ENCODE measurements at regions not wholly inside any gene's neighbourhood (a gene's known extent, or its start where the extent isn't known, plus 50 kb on each side); places are given as distances from the start of the nearest gene placed in this dataset.

DNA sequence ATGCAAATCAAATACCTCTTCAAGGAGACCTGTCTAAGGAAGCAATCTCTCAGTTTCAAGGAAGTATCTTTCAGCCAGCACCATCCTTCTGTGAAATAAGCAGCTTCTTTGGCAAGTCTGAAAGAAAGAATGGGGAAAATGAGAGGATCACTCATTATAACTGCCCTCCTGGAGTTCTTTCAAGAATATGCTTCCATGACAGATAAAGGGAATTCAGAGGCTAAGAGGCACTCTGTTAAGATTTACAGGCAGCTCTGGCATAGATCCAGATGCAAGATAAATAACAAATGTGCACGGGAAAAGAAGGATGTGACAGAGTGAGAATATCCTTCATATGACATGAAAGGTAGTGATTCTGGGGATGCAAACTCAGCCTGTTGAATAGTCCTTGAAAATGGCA lies 348.2 kb upstream of the CCNG1 start:
- ATAC-seq (ENCODE audit: low FRiP score), result no peak
- TF ChIP-seq, protein P1, sequence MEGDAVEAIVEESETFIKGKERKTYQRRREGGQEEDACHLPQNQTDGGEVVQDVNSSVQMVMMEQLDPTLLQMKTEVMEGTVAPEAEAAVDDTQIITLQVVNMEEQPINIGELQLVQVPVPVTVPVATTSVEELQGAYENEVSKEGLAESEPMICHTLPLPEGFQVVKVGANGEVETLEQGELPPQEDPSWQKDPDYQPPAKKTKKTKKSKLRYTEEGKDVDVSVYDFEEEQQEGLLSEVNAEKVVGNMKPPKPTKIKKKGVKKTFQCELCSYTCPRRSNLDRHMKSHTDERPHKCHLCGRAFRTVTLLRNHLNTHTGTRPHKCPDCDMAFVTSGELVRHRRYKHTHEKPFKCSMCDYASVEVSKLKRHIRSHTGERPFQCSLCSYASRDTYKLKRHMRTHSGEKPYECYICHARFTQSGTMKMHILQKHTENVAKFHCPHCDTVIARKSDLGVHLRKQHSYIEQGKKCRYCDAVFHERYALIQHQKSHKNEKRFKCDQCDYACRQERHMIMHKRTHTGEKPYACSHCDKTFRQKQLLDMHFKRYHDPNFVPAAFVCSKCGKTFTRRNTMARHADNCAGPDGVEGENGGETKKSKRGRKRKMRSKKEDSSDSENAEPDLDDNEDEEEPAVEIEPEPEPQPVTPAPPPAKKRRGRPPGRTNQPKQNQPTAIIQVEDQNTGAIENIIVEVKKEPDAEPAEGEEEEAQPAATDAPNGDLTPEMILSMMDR (IDR thresholded peaks at IDR 0.05), result no peak
- DNase-seq (ENCODE audit: low spot score), result no peak

DNA sequence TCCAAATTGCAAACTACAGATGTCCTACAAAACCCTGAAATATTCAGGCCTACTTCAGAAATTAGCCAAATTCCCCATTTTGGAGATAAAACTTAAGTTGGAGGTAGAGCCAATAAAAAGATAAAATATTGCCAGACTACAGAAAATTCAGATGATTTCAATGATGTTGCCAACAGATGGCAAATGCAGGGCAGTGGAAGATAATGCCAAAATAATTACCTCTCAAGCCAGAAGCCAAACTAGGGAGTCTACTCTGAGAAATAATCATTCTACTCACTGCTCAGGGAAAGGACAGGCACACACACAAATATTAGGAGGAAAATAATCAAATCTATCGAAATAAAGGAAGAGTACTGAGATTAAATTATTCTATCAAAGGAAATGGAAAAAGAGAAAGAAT lies 347.5 kb upstream of the CCNG1 start:
- TF ChIP-seq, protein P1 (IDR thresholded peaks at IDR 0.05), result no peak
- ATAC-seq (ENCODE audit: low FRiP score) (no peak), DNase-seq (ENCODE audit: low spot score) (no peak)

DNA sequence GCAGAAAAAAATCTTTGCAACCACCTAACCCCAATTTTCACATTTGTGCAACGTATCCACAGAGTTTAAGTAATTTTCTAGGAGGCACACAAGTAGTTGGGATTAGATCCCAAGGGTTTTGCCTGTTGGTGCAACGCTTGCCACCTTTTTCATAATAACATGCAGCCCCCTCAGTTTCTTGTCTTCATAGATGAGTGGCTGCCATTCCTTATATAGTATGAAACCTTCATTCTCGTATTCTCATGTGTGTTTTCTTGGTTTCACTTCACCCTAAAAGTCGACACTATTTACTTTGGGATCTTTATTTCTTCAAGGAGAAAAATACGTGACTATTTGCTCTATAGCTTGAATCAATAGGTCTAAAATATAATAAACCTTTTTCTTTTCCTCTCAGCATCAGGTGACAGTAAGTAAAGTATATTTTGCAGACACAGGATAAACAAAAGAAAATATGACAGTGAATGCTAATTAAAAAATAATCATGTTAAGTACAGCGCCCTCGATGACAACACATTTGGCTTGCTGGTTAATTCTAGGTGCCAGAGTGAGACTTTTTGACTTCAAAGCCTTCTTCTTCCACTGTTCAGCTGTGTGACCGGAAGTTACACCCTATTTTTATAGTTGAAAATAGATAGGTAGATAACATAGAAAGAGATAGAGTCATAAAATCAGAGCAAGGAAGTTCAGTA lies 342.8 kb upstream of the CCNG1 start:
- no peak for ATAC-seq (ENCODE audit: low FRiP score)
- TF ChIP-seq, protein P1 (IDR thresholded peaks at IDR 0.05), result no peak
- no peak for DNase-seq (ENCODE audit: low spot score)

DNA sequence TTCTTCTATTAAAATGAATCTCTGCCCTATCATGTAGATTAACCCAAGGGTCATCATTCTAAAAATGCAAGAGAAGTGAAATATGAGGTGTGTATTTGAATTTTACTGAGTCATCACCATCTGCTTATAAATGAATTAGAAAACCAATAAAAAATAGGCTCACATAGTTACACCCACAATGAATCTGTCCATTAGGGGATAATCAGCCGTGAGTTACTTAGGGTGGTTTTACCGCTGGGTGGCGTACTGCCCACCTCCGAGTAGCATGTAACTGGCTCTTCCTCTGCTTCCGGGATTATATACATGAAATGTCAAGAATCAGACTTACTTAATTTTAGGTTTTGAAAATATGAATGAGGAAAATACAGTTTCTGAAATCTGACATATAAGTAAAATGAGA lies 332.9 kb upstream of the CCNG1 start:
- ATAC-seq (ENCODE audit: low FRiP score) (no peak), DNase-seq (ENCODE audit: low spot score) (no peak)
- TF ChIP-seq, protein P1 (IDR thresholded peaks at IDR 0.05), result no peak

DNA sequence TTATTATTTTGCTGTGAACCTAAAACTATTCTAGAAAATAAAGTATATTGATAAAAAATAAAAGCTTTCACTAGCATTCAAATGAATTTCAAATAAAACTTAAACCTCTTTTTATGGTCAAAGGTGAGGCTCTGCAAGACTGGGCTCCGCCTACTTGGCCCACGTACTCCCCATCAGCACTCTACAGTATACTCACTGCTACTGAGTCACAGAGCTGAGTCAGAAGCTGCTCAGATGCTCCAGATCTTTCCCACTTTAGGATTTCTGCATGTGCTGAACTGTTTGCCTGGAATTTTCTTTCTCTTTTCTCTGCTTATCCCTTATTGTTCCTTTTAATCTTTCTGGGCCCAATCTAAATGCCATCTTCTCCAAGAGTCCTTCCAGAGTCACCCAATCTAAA lies 331.9 kb upstream of the CCNG1 start:
- DNase-seq (ENCODE audit: low spot score) (no peak), ATAC-seq (ENCODE audit: low FRiP score) (no peak)
- TF ChIP-seq, protein P1 (IDR thresholded peaks at IDR 0.05), result no peak

DNA sequence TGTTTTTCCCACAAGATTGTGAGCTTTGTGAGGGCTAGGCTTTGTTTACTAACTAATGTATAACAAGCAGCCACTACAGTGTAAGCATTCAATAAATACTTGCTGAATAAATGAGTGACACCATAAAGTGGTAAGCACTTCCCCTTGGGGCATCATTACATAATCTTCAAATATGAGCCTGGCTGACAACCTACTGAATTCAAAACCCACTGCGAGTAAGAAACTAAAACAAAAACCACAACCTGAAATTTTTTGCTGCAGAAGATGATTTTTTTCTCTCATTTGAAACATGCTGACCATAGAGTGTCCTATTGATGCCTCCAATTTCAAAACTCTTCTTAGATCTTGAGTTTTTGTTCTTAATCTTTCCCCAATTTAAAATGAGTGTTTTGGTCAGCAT lies 331.3 kb upstream of the CCNG1 start:
- TF ChIP-seq, protein P1 (IDR thresholded peaks at IDR 0.05), result no peak

DNA sequence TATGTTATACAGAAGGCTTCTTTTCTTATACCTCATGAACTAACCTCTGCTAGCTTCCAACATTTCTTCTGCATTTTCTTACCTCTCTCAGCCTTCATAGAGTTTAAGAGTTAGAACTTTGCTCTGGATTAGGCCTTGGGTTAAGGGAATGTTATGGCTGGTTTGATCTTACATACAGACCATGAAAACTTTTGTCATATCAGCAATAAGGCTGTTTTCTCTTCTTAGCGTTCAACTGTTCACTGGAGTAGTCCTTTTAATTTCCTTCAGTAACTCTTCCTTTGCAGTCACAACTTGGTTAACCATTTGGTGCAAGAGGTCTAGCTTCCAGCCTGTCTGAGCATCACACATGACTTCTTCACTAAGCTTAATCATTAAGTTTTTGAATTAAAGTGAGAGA lies 329.0 kb upstream of the CCNG1 start:
- ATAC-seq (ENCODE audit: low FRiP score), result no peak
- TF ChIP-seq, protein P1 (IDR thresholded peaks at IDR 0.05), result no peak
- no peak for DNase-seq (ENCODE audit: low spot score)

More for the DNA sequence above, 331.3 kb upstream of the CCNG1 start:
- DNase-seq (ENCODE audit: low spot score) (no peak), ATAC-seq (ENCODE audit: low FRiP score) (no peak)
